Fibroblast of lung (primary cell): ENCODE measurements at regions not wholly inside any gene's neighbourhood (a gene's known extent, or its start where the extent isn't known, plus 50 kb on each side); places are given as distances from the start of the nearest gene placed in this dataset.

Experiments used
- CTCF ChIP-seq, 2 donors: IDR thresholded peaks in 1 of 2; conservative IDR thresholded peaks in 1 of 2; 1 replicate in 1 of 2; 2 replicates in 1 of 2; pipeline ENCODE4 v1.5.1; 2011 to 2012; ENCODE audit warnings: low read length in 2 of 2, control low read depth in 1 of 2, inconsistent platforms in 1 of 2, low read depth in 1 of 2, mild to moderate bottlenecking in 1 of 2
- EZH2 ChIP-seq: IDR thresholded peaks from 2 replicates; pipeline ENCODE4 v1.5.1; 2012; ENCODE audit warnings: low read length, control low read depth, mild to moderate bottlenecking; ENCODE audit errors: missing control alignments

- TF ChIP-seq CTCF (conservative IDR thresholded peaks at IDR 0.05 in 1 of 2, IDR thresholded peaks at IDR 0.05 in 1 of 2; ENCODE audit: low read depth in 1 of 2, low read length in 2 of 2) (no peak), EZH2 (no peak)
These were observed 67.6 kb upstream of the LSAMP start for GRCh38 chr3:116512931-116513330.
